ENCODE measurements at regions not wholly inside any gene's neighbourhood (a gene's known extent, or its start where the extent isn't known, plus 50 kb on each side); places are given as distances from the start of the nearest gene placed in this dataset.

- TF ChIP-seq ESRRA (IDR thresholded peaks at IDR 0.05; ENCODE audit: borderline replicate concordance, low read length) (no peak), JUNB (IDR thresholded peaks at IDR 0.05) (peak; percentile 81)
Measured at GRCh38 chr2:118668431-118669424, 178.7 kb downstream of the EN1 start (continued).

GRCh38 chr2:118667964-118668363 is 179.5 kb downstream of the EN1 start:
- H3K4me3 ChIP-seq, result no peak overlapping the region
- ChIA-PET CTCF (no interaction called here), POLR2A (no interaction called here)
- ATAC-seq (peak; percentile 37 to 58; a peak in 4 of 6 replicates), FAIRE-seq (no peak), DNase-seq (ENCODE audit: low read depth in 1 of 2, low spot score in 1 of 2) (peak in 1 of 2 experiments; percentile 8)
- H3K4me1 ChIP-seq, result peaks cover 39% of the 10 kb centered on the region
- no peaks in the 10 kb centered on the region for H3K9me3 ChIP-seq
- H3K4me2 ChIP-seq, result peak overlapping the region; percentile 69
- no peak for TF ChIP-seq JUN (IDR thresholded peaks at IDR 0.05)
- TF ChIP-seq BCL3 (IDR thresholded peaks at IDR 0.05), result no peak
- no peak for TF ChIP-seq HDAC2 (IDR thresholded peaks at IDR 0.05)
- no peak for TF ChIP-seq TP53 (CRISPR knock-in tag; IDR thresholded peaks at IDR 0.05)
- TF ChIP-seq RNF2 (IDR thresholded peaks at IDR 0.05; ENCODE audit: borderline replicate concordance, low read depth), result no peak
- TF ChIP-seq JUNB (IDR thresholded peaks at IDR 0.05), result no peak
- 53% methylated on average over 6 of the region's 6 CpGs for WGBS (ENCODE audit: missing lambda C conversion rate)
- peak overlapping the region; percentile 79 to 88 for H3K27ac ChIP-seq

GRCh38 chr2:118667348-118667747 is 180.1 kb downstream of the EN1 start:
- no peak for TF ChIP-seq HOXB13 (CRISPR knock-in tag; IDR thresholded peaks at IDR 0.05; ENCODE audit: low read depth)
- DNase-seq (ENCODE audit: low read depth in 1 of 2, low spot score in 1 of 2) (no peak), ATAC-seq (no peak), FAIRE-seq (no peak)
- Histone ChIP-seq H3K27ac (peak overlapping the region; percentile 79 to 88), H3K9me3 (no peaks in the 10 kb centered on the region; the same call in 2 of the 3 replicates), H3K4me3 (no peak overlapping the region), H3K4me2 (peak overlapping the region; percentile 69; the same call in 2 of the 3 replicates), H3K4me1 (peaks cover 39% of the 10 kb centered on the region)
- WGBS (ENCODE audit: missing lambda C conversion rate), result 81% methylated on average over 2 of the region's 2 CpGs
- ChIA-PET POLR2A (no interaction called here), CTCF (no interaction called here)

- Histone ChIP-seq H3K4me1 (peaks cover 31% of the 10 kb centered on the region), H3K9me3 (no peaks in the 10 kb centered on the region; the same call in 2 of the 3 replicates), H3K4me3 (no peak overlapping the region), H3K27ac (peak overlapping the region in 1 of 2 experiments; percentile 46; a peak in 1 of 6 replicates), H3K4me2 (no peak overlapping the region)
- FAIRE-seq (no peak), DNase-seq (ENCODE audit: low read depth in 1 of 2, low spot score in 1 of 2) (no peak), ATAC-seq (no peak)
- TF ChIP-seq RFX5 (IDR thresholded peaks at IDR 0.05), result no peak
- no peak for TF ChIP-seq MAX (IDR thresholded peaks at IDR 0.05)
- no peak for TF ChIP-seq ELK1 (IDR thresholded peaks at IDR 0.05; ENCODE audit: low read depth, low read length)
- no peak for TF ChIP-seq SREBF2 (IDR thresholded peaks at IDR 0.05)
- no peak for TF ChIP-seq HOXA7 (CRISPR knock-in tag; IDR thresholded peaks at IDR 0.05)
- TF ChIP-seq MAFK (IDR thresholded peaks at IDR 0.05; ENCODE audit: partially characterized antibody), result no peak
- no peak for TF ChIP-seq TP53 (CRISPR knock-in tag; IDR thresholded peaks at IDR 0.05)
- WGBS (ENCODE audit: missing lambda C conversion rate), result 68% methylated on average over 4 of the region's 4 CpGs
- CTCF ChIA-PET, result no interaction called here
- POLR2A ChIA-PET, result no interaction called here
Measured at GRCh38 chr2:118665784-118666529, 181.5 kb downstream of the EN1 start.
